ENCODE measurements at regions not wholly inside any gene's neighbourhood (a gene's known extent, or its start where the extent isn't known, plus 50 kb on each side); places are given as distances from the start of the nearest gene placed in this dataset.

DNA sequence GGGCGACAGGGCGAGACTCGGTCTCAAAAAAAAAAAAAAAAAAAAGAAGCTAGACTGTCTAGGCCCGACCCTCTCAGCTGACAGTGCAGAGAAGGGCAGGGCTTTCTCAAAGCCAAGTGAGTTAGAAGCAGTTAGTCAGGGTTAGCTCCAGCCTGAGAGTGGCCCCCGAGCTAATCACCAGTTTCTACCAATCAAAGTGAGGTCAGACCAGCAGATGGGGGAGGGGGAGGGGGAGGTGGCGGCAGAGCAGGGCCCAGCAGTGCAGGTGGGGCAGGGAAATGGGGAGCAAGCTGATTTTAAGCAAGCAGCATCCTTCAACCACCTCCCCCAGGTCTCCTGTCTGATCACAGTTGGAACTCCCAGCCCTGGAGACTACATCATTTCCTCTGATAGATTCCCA, 55.3 kb upstream of the PRR5 start:
- TF ChIP-seq, protein P1, sequence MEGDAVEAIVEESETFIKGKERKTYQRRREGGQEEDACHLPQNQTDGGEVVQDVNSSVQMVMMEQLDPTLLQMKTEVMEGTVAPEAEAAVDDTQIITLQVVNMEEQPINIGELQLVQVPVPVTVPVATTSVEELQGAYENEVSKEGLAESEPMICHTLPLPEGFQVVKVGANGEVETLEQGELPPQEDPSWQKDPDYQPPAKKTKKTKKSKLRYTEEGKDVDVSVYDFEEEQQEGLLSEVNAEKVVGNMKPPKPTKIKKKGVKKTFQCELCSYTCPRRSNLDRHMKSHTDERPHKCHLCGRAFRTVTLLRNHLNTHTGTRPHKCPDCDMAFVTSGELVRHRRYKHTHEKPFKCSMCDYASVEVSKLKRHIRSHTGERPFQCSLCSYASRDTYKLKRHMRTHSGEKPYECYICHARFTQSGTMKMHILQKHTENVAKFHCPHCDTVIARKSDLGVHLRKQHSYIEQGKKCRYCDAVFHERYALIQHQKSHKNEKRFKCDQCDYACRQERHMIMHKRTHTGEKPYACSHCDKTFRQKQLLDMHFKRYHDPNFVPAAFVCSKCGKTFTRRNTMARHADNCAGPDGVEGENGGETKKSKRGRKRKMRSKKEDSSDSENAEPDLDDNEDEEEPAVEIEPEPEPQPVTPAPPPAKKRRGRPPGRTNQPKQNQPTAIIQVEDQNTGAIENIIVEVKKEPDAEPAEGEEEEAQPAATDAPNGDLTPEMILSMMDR (IDR thresholded peaks at IDR 0.05; ENCODE audit: insufficient read depth, low read depth, low read length): no peak
- no peak for TF ChIP-seq EZH2 (IDR thresholded peaks at IDR 0.05; ENCODE audit: insufficient read depth, low read length)

Data from astrocyte (in vitro differentiated cells and primary cell).